HCT116 (cell line): ENCODE measurements at regions not wholly inside any gene's neighbourhood (a gene's known extent, or its start where the extent isn't known, plus 50 kb on each side); places are given as distances from the start of the nearest gene placed in this dataset.

Experiments
- CBX3 ChIP-seq: IDR thresholded peaks from 2 replicates; pipeline ENCODE4 v1.6.1; 2012; ENCODE audit warnings: low read depth
- CTCF ChIP-seq, 3 experiments: fragments of 200-600 bp in 1 of 3; sonication (generic) in 1 of 3; IDR thresholded peaks in 2 of 3; conservative IDR thresholded peaks in 1 of 3; 2 replicates each; pipeline ENCODE4 v1.5.1; 2012 to 2017; ENCODE audit warnings: low read depth in 2 of 3, low read length in 2 of 3, antibody characterized with exemption in 1 of 3, borderline replicate concordance in 1 of 3, control low read depth in 1 of 3, mild to moderate bottlenecking in 1 of 3, mixed read lengths in 1 of 3, mixed run types in 1 of 3, moderate library complexity in 1 of 3; ENCODE audit not compliant: insufficient read depth in 1 of 3
- EZH2 ChIP-seq: fragments of 200-600 bp; sonication (generic); IDR thresholded peaks from 2 replicates; pipeline ENCODE4 v1.6.1; 2017; ENCODE audit warnings: antibody characterized with exemption, mixed run types
- POLR2A ChIP-seq: IDR thresholded peaks from 2 replicates; pipeline ENCODE4 v1.7.0; 2011; ENCODE audit warnings: borderline replicate concordance; ENCODE audit not compliant: insufficient read depth, insufficient read length; ENCODE audit errors: extremely low read depth
- POLR2AphosphoS5 ChIP-seq: IDR thresholded peaks from 2 replicates; pipeline ENCODE4 v1.6.1; 2011; ENCODE audit warnings: mild to moderate bottlenecking, low read depth, low read length, moderate library complexity
- RAD21 ChIP-seq: IDR thresholded peaks from 2 replicates; pipeline ENCODE4 v1.6.1; 2012; ENCODE audit warnings: low read depth, mild to moderate bottlenecking
- ZFX ChIP-seq: fragments of 450-650 bp; IDR thresholded peaks from 2 replicates; pipeline ENCODE4 v1.6.1; 2017
- ZNF274 ChIP-seq: fragments of 200-500 bp; sonication (Bioruptor generic); IDR thresholded peaks from 2 replicates; pipeline ENCODE4 v1.6.1; 2014; ENCODE audit warnings: mild to moderate bottlenecking, low read depth, low read length, inconsistent platforms

- no peak for TF ChIP-seq ZNF274
- TF ChIP-seq CTCF (IDR thresholded peaks at IDR 0.05 in 2 of 3, conservative IDR thresholded peaks at IDR 0.05 in 1 of 3; ENCODE audit: borderline replicate concordance in 1 of 3, insufficient read depth in 1 of 3, low read depth in 2 of 3, low read length in 2 of 3): no peak
- no peak for TF ChIP-seq EZH2
- TF ChIP-seq POLR2AphosphoS5: no peak
- no peak for TF ChIP-seq ZFX
- TF ChIP-seq POLR2A: no peak
- TF ChIP-seq RAD21: no peak
- no peak for TF ChIP-seq CBX3
These were observed 219.1 kb downstream of the TRIB2 start for GRCh38 chr2:12935796-12936195.
